HG02798 (cell line): ENCODE measurements at regions not wholly inside any gene's neighbourhood (a gene's known extent, or its start where the extent isn't known, plus 50 kb on each side); places are given as distances from the start of the nearest gene placed in this dataset.
"Not testable (repeated sequence)": the region's sequence is repeated elsewhere in the genome, so short reads cannot be mapped to it uniquely, and the experiment has no call there.

ENCODE experiments used
- ATAC-seq: cut with Tn5 transposase; IDR thresholded peaks from one replicate; pipeline ENCODE4 v1.9.1; 2021; ENCODE audit warnings: mild to moderate bottlenecking; ENCODE audit not compliant: unreplicated experiment, poor library complexity

GRCh38 chr5:21097661-21098060 is 1109.7 kb upstream of the CDH18 start:
- no peak for ATAC-seq

- ATAC-seq = no peak
Measured at GRCh38 chr5:21094619-21095018, 1106.6 kb upstream of the CDH18 start.

- no peak for ATAC-seq
Measured at GRCh38 chr5:21087766-21088165, 1099.8 kb upstream of the CDH18 start.

- ATAC-seq = no peak
Measured at GRCh38 chr5:21085791-21086190, 1097.8 kb upstream of the CDH18 start.

GRCh38 chr5:21071986-21072385 is 1084.0 kb upstream of the CDH18 start:
- ATAC-seq = no peak

- no peak for ATAC-seq
Measured at GRCh38 chr5:21071421-21071820, 1083.4 kb upstream of the CDH18 start.

GRCh38 chr5:21070858-21071257 is 1082.9 kb upstream of the CDH18 start:
- no peak for ATAC-seq

- ATAC-seq = no peak
Measured at GRCh38 chr5:21067724-21068123, 1079.7 kb upstream of the CDH18 start.

GRCh38 chr5:21063146-21063545 is 1075.1 kb upstream of the CDH18 start:
- no peak for ATAC-seq

- ATAC-seq = peak; percentile 76
Measured at GRCh38 chr5:21058289-21058688, 1070.3 kb upstream of the CDH18 start.

- ATAC-seq = no peak
Measured at GRCh38 chr5:21051945-21052344, 1063.9 kb upstream of the CDH18 start.

- no peak for ATAC-seq
Measured at GRCh38 chr5:21049901-21050300, 1061.9 kb upstream of the CDH18 start.

- no peak for ATAC-seq
Measured at GRCh38 chr5:21030981-21031380, 1043.0 kb upstream of the CDH18 start.

GRCh38 chr5:21024966-21025365 is 1037.0 kb upstream of the CDH18 start:
- no peak for ATAC-seq

GRCh38 chr5:21013237-21013636 is 1025.2 kb upstream of the CDH18 start:
- no peak for ATAC-seq

GRCh38 chr5:21007781-21008180 is 1019.8 kb upstream of the CDH18 start:
- no peak for ATAC-seq

- ATAC-seq = not testable (repeated sequence)
Measured at GRCh38 chr5:20988933-20989332, 1000.9 kb upstream of the CDH18 start.

- no peak for ATAC-seq
Measured at GRCh38 chr5:20985754-20986153, 997.8 kb upstream of the CDH18 start.

GRCh38 chr5:20974426-20974825 is 986.4 kb upstream of the CDH18 start:
- no peak for ATAC-seq

- peak; percentile 81 for ATAC-seq
Measured at GRCh38 chr5:20972419-20972925, 984.5 kb upstream of the CDH18 start.

GRCh38 chr5:20959347-20959746 is 971.3 kb upstream of the CDH18 start:
- ATAC-seq = no peak

GRCh38 chr5:20958641-20959040 is 970.6 kb upstream of the CDH18 start:
- no peak for ATAC-seq

GRCh38 chr5:20956134-20956533 is 968.1 kb upstream of the CDH18 start:
- no peak for ATAC-seq
